ENCODE measurements at regions not wholly inside any gene's neighbourhood (a gene's known extent, or its start where the extent isn't known, plus 50 kb on each side); places are given as distances from the start of the nearest gene placed in this dataset.

DNA sequence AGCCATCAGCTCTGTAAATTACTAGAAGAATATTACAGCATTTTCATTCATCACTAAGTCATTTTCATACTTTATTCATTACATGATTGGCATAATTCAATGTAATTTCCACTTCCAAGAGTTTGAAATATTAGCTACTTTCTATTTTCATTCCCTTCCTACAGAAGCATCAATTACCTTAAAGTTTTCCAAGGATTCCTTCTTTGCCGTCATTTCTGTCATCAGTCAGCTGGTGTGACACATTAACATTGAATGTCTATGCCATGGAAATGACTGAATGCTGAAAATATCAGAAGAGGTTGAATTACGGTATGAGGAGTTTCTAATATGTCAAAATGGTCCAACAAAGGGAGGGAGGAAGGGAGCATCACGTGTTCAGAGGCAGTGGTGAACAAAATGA lies 718.2 kb upstream of the GRM7 start:
- TF ChIP-seq, protein P1, sequence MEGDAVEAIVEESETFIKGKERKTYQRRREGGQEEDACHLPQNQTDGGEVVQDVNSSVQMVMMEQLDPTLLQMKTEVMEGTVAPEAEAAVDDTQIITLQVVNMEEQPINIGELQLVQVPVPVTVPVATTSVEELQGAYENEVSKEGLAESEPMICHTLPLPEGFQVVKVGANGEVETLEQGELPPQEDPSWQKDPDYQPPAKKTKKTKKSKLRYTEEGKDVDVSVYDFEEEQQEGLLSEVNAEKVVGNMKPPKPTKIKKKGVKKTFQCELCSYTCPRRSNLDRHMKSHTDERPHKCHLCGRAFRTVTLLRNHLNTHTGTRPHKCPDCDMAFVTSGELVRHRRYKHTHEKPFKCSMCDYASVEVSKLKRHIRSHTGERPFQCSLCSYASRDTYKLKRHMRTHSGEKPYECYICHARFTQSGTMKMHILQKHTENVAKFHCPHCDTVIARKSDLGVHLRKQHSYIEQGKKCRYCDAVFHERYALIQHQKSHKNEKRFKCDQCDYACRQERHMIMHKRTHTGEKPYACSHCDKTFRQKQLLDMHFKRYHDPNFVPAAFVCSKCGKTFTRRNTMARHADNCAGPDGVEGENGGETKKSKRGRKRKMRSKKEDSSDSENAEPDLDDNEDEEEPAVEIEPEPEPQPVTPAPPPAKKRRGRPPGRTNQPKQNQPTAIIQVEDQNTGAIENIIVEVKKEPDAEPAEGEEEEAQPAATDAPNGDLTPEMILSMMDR (IDR thresholded peaks at IDR 0.05; ENCODE audit: low read length): no peak
- no peak for TF ChIP-seq EZH2 (optimal IDR thresholded peaks at IDR 0.05; ENCODE audit: low read depth, low read length)
- no peak for TF ChIP-seq EZH2phosphoT487 (IDR thresholded peaks at IDR 0.05; ENCODE audit: low read length)
